ENCODE measurements at regions not wholly inside any gene's neighbourhood (a gene's known extent, or its start where the extent isn't known, plus 50 kb on each side); places are given as distances from the start of the nearest gene placed in this dataset.

DNA sequence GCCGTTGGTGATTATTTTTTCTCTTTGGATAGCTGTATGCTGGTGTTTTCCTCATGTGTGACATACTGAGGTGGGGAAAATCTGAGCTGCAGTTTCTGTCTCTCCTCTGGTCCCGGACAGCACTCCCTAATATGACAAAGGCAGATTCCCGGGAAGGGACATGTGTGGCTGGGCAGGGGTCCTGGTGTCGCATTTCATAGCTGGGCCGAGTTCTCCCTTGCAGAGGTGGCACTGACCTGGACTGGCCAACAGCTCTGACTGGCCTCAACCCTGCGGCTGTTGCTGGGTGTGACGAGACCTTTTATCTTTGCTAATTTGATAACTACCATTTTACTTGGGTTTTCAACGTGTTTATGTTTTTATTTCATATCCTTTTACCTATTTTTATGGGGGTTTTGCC lies 248.6 kb upstream of the TCERG1L start:
- DNase-seq (ENCODE audit: low spot score) = no peak

DNA sequence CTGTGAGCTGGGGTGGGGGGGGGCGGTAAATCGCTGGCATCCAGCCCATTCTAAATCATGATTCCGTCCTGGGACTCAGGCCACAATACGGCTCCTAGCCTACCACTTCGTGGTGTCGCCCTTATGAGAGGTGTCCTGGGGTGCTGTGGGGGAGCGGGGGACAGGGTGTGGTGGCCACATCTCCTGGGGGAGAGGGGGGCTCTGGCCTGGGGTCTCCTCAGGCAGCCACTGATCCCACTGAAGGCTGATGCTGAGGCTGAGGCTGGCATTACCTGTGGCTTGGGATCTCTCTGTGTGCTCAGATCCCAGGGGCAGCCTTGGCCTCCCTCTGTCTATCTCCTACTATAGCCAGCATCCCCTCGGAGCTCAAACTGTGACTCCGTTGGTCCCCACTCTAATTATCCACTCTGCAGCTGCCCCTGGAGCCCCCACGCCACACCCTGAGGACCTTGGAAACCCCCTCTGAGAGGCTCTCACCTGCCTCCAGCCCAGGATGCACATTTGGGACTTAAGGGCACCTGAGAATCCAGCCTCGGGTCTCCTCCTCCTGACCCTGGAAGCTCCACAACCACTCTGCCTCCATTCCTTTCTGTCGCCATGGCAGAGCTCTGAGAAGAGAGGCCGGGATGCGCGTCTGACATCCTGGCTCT lies 249.3 kb upstream of the TCERG1L start:
- DNase-seq (ENCODE audit: low spot score) = no peak

- DNase-seq (ENCODE audit: low spot score) = no peak
Measured at GRCh38 chr10:131561897-131562296, 250.4 kb upstream of the TCERG1L start.

DNA sequence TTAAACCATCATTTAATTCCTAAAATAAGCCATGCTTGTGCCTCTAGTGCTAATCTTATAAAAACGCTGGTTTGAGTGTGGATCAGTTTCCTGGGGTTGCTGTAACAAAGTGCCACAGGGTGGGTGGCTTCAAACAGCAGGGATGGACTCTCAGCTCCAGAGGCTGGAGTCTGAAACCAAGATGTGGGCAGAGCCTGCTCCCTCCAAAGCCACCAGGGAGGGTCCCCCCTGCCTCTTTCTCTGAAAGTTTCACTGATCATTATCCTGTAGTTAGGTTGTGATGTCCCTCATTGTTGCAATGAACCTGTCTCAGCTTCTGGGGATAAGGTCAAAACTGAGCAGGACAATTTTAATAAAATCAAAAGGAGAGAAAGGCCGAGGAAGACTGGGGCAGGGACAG lies 251.9 kb upstream of the TCERG1L start:
- DNase-seq (ENCODE audit: low spot score) = no peak

DNA sequence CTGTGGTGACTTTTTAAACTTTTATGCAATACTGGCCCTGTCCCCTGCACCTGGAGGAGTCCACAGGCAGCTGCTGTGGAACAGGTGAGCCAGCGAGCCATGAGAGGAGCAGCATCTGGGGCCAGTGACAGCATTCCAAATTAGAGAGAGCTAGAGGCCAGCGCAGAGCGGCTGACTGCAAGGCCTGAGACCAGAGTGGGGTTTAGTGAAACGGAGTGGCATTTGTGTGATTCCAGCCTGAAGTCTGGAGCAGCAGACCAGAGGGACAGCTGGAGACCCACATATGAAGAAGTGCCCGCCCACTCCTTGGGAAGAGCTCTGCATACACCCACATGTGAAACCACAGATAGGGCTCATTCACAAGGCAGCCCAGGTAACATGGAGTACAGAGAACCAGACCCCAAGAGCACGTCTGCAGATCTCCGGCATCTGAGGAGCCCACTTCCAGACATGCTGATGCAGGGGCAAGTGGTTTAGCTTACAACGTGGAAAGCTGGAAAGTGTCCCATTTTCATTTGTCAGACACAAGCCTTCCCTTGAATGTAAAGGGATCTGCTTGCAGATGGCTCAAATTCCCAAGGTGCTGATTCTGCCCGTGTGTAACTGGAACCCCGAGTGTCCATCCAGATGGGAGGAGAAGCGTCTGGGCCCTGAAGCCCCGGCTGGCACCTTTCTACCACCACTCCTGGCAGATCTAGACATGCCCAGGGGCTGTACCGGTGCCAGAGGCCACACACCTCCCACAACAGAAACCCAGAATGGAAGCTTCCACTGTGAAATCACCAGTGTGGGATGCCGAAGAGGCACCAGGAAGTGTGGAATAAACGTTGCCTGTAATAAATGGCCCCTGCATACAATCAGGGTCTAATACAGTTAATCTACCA lies 256.0 kb upstream of the TCERG1L start:
- DNase-seq (ENCODE audit: low spot score) = no peak

- DNase-seq (ENCODE audit: low spot score) = no peak
Measured at GRCh38 chr10:131568866-131569265, 257.3 kb upstream of the TCERG1L start.

DNA sequence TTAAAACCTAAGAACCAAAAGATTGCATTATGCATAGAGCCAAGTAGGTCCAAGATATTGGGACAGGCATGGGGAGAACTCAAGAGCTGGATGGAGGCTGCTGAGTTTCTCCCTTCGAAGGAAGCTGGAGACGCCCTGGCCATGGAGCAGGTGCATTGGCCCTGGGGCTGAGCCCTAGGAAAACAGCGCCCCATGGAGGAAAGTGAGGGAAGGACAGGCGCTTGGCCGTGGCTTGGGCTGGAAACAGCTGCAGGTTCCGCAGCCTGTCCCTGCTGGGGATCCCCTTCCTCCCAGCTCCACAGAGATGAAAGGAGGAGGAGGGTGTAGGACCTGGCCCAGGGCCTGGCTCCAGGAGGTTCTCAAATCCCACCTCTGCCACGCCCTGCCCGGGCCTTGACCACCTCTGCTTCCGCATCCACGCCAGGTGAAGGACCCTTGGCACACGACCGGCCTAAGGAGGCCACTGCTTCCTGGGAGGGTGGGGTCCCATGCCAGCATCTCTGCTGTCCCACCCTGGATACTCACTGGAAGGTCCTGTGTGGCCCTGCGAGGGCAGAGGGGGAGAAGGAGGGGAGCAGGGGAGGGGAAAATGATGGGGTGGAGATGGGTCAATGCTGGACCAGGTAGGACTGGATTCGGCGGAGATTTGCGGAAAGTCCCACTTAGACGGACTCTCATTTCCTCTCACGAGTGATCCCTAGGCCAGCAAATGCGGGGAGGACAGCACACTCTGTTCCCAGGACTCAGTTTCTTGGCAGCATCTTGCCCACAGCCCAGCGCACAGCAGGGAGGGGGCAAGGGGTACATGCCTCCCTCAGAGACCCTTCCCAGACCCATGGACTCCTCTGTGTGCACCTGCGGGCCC lies 258.6 kb upstream of the TCERG1L start:
- DNase-seq (ENCODE audit: low spot score) = peak; percentile 29

DNA sequence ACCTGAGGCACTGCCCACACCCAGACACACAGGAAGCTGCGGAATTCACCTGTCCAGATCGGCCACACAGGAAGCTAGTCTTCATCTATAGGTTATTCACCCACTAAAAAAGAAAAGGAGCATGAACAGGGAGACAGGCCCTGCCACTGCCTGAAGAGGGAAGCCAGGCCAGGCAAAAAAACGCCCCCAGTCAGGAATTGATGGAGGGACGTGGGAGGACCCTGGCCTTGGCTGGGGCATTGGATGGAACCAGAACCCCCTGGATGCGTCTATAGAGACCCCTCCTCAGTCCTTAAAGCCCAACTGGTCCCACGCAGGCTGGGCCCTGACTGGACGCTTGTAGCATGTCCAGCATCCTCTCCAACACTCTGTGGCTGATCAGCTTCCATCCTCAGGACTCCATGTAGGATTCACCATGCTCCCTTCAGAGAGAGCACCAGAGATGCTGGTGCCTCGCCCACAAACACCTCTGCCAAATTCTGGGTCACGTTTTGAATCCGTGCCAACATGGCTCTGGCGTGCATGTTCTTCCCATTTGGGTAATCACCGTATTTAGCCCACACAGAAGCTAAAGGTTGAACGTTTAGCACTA lies 259.3 kb upstream of the TCERG1L start:
- peak; percentile 25 for DNase-seq (ENCODE audit: low spot score)

GRCh38 chr10:131571346-131571745 lies 259.8 kb upstream of the TCERG1L start:
- no peak for DNase-seq (ENCODE audit: low spot score)

GRCh38 chr10:131571865-131572264 lies 260.3 kb upstream of the TCERG1L start:
- DNase-seq (ENCODE audit: low spot score) = peak; percentile 32

DNA sequence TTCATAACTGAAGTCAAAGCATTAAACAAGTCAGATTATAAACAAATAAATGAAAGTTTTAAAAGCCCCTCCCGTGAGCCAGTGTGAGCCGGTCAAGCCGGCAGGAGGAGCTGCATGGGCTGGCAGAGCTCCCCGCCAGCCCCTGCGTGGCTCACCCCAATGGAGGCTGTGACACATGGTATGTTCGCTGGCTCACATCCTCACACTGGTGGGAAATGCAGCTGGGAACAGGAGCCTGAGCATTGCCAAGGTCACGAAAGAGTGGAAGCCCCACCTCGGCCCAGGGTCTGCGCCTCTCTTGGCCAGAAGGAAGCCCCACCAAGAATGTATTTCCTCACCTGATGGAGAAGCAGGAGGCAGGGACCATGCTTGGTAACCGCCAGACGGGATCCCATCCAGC lies 261.7 kb upstream of the TCERG1L start:
- DNase-seq (ENCODE audit: low spot score) = no peak

DNA sequence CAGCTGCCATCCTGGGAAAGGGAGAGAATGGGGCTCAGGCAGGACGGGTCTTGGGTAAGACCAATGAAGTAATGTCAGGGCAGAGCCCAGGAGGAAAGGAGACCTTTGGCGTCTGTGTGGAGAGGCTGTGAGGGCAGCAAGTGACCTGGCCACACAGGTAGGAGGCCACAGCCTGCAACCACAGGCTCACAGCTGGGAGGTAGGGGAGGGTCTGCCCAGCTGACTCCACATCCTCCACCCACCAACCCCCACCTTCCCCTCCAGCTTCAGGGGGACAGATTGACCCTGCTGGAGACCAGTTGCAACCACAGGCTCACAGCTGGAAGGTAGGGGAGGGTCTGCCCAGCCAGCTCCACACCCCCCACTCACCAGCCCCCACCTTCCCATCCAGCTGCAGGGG lies 262.2 kb upstream of the TCERG1L start:
- peak; percentile 32 for DNase-seq (ENCODE audit: low spot score)

DNA sequence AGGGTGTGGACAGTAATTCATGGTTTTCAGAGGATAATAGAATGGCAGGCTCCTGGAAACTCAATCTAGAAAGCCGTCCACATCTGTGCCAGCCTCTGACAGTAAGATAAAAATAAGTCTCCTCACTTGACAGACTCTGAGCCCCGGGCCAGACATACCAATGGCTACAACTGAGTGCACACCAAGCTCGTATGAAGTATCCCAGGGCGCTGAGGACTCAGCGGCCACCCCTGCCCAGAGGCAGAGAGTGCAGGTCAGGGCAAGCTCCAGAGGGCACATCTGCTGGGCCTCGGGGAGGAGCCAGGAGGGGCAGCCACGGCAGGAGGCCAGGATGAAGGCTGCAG lies 262.8 kb upstream of the TCERG1L start:
- DNase-seq (ENCODE audit: low spot score) = no peak

DNA sequence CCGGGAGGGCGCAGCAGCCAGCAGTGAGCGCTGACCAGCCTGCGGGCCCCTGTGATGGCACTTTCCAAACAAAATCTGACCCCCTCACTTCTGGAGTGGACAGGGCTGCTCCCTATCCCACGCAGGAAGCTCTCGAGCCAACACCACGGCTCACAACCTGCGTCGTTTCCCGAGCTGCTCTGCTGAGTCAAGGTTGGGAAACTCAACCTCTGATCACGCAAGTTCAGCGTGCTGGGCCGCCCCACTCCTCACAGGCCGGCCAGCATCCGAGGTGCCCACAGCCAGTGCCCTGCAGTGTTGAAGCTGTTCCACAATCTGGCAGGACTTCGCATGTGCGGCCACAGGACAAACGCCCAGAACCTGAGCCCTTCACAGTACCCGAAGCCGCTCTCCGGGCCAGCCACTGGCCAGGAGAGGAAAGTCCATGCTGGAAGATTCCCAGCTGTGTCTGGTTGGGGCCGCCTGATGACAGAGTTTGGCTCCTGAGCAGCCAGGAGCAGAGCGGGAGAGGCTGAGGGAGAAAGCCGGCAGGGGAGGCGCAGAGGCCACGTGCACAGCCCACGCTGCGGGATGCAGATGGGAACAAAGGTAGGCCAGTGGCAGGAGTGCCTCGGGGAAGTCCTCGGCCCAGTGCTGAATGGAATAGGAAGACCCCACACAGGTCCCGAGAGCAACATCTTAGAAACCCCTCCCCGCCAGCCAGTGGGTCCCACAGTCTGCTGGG lies 263.3 kb upstream of the TCERG1L start:
- peak; percentile 29 for DNase-seq (ENCODE audit: low spot score)

- DNase-seq (ENCODE audit: low spot score) = peak; percentile 27
Measured at GRCh38 chr10:131575877-131576276, 264.4 kb upstream of the TCERG1L start.

DNA sequence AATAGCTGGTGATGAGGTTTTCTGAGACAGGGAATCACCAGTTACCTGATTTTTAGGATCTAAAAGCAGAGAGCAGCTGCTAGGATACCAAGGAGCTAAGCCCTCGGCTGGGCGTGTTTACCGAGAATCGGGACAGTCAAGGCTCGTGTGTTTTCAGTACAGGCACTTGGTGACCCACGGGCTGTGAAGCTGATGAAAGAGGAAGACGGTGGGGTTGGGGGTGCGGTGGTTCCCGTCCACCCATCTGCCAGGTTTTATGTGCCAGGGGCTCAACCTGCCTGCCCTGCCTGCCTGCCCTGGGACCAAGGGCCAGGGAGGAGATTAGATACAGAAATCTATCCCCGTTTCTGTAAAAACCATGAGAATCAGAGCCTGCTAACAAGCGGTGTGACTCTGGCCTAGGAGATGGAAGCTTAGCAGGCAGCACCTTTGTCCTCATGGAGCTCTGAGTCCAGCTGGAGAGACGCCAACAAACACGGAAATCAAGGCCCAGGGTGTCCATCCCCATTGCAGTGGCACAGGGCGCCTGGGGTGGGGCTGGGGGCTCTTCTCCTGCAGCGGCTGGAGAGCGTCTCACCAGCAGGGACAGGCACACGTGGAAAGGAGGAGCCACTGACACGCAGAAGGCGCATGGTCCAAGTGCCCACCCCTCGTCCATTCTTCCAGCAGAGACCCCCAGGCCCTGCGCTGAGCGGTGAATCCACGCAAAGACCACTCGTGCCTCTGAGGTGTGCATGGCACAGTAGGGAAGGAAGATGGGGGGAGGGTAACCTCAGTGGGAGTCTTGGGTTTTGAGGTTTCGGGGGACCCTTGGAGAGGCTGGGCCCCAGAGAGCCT lies 265.0 kb upstream of the TCERG1L start:
- DNase-seq (ENCODE audit: low spot score) = peak; percentile 31

- DNase-seq (ENCODE audit: low spot score) = no peak
Measured at GRCh38 chr10:131577178-131577555, 265.6 kb upstream of the TCERG1L start.

DNA sequence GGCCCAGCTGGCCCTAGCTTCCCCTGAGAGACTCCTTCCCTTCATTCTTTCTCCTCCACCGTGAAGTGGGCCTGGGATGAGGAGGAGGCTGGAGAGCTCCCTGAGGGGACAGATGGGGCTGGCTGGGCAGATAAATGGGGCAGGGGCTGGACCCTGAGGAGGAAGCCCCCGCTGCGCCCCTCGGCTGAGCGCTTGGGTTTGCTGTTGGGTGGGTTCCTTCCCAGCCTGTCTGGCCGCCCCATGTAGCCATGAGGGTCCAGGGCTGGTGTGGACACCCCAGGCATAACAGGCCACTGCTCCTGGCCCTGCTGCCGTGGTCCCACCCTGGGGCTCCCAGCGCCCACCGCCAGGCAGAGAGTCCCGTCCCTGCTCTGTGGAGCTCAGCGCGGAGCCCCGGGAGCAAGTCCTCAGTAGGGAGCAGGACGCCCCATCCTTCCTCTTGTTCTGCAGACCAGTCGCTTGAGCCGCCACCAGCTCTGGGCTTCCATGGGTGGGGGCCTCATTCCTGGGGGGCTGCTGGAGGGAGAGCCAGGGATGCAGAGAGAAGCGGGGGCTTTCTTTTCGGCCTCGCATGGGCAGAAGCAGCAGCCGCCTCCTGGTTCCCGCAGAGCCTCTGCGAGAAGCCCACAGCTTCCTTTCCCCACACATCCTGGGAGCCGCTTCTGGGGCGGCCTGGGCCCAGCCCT lies 266.4 kb upstream of the TCERG1L start:
- peak; percentile 29 for DNase-seq (ENCODE audit: low spot score)

DNA sequence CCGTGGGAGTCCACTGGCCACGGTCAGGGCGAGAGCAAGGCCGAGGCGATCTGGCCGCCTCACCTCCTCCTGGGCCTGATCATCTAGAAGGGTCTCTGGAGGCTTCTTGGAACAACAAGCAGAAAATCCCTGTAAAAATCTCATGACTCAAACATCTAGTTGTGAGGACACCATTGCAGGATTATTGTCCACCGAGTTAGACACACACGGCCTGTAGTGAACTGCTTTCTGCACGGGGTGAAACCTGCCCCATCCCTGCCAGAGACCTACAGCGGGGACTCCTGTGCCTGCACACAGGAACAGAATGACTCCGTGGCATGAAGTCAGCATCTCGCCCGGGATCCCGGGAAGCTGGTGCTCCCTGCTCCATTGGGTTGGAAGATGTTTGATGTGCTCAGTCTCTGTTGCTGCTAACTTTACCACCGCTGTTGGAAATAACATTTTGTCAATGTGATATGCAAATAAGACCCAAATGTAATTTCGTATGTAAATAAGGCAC lies 267.0 kb upstream of the TCERG1L start:
- DNase-seq (ENCODE audit: low spot score) = peak; percentile 25
